Skin of body (tissue), 1 donor: ENCODE measurements at regions not wholly inside any gene's neighbourhood (a gene's known extent, or its start where the extent isn't known, plus 50 kb on each side); places are given as distances from the start of the nearest gene placed in this dataset.
A peak's percentile ranks its signal among the peaks of the same experiment; 100 is the strongest.

ENCODE experiments used
- DNase-seq: peaks from one replicate; lab custom pipeline; 2025; lab: John Stamatoyannopoulos, UW

- peak; percentile 23 for DNase-seq
Measured at GRCh38 chr19:31160336-31160926, 188.8 kb downstream of the TSHZ3 start.

DNA sequence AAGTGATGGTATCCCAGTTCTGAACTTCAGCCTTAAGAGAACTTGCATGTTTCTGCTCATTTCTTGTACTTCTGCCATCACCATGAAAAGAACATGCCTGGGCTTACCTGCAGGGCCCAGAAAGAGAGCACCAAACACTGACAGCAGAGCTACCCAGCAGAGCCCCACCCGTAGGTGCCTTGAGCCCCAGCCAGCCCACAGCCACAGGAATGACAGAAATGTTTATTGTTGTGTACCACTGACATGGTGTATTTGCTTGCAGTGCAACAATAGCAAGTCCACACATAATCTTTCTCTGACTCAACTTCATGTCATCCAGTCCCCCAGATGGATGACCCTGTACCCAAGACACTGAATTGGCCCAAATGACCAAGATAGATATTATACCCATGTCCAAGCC is 195.2 kb downstream of the TSHZ3 start:
- no peak for DNase-seq

DNA sequence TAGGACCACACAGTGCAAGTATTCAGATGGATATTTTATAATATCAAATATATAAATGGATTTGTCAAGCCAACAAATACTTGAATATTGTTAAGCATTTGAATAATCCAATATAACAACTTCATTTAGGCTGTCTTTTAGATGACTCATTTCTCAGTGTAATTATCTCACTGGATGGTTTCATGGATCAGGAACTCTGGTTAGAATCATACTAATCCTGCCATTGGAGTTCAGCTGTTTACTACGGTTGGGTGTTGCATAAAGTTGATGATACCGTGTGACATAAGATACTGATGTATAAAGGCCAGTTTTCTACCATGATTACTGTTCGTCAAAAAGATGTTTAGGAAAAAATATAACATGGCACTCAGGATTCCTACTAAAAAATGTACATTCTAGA is 196.3 kb downstream of the TSHZ3 start:
- no peak for DNase-seq

GRCh38 chr19:31149441-31149941 is 199.7 kb downstream of the TSHZ3 start:
- DNase-seq, result peak; percentile 37

DNA sequence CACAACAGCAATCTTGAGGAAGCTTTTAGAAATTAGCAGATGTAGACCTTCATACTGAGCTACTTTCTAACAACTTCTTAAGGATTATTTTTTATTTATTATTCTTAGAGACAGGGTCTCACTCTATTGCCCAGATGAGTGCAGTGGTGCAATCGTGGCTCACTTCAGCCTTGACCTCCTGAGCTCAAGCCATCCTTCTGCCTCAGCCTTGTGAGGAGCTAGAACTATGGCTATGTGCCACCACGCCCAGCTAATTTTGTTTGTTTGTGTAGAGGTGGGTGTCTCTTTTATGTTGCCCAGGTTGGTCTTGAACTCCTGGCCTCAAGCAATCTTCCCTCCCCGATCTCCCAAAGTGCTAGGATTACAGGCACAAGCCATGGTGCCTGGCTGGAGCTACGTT is 200.6 kb downstream of the TSHZ3 start:
- no peak for DNase-seq

GRCh38 chr19:31147234-31147633 is 202.0 kb downstream of the TSHZ3 start:
- DNase-seq, result no peak

GRCh38 chr19:31146546-31147183 is 202.6 kb downstream of the TSHZ3 start:
- no peak for DNase-seq

GRCh38 chr19:31146015-31146414 is 203.2 kb downstream of the TSHZ3 start:
- DNase-seq, result peak; percentile 84

- no peak for DNase-seq
Measured at GRCh38 chr19:31145007-31145406, 204.2 kb downstream of the TSHZ3 start.

- no peak for DNase-seq
Measured at GRCh38 chr19:31144075-31144870, 205.0 kb downstream of the TSHZ3 start.

- DNase-seq, result no peak
Measured at GRCh38 chr19:31141301-31141700, 207.9 kb downstream of the TSHZ3 start.

GRCh38 chr19:31140717-31141116 is 208.5 kb downstream of the TSHZ3 start:
- no peak for DNase-seq

GRCh38 chr19:31139871-31140505 is 209.2 kb downstream of the TSHZ3 start:
- DNase-seq, result peak; percentile 21

GRCh38 chr19:31138077-31138476 is 211.2 kb downstream of the TSHZ3 start:
- no peak for DNase-seq

DNA sequence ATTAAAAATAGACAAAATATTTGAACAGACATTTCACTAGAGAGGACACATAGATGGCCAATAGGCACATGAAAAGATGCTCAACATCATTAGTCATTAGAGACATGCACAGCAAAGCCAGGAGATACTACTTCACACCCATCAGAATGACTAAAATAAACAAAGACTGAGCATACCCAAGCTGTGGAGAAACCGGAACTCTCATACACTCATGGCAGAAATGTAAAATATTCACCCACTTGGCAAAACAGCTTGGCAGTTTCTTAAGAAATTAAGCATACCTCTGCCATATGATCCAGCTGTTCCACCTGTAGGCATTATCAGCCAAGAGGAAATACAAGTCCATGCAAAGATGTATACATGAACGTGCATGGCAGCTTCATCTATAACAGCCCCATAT is 213.4 kb downstream of the TSHZ3 start:
- DNase-seq, result no peak

DNA sequence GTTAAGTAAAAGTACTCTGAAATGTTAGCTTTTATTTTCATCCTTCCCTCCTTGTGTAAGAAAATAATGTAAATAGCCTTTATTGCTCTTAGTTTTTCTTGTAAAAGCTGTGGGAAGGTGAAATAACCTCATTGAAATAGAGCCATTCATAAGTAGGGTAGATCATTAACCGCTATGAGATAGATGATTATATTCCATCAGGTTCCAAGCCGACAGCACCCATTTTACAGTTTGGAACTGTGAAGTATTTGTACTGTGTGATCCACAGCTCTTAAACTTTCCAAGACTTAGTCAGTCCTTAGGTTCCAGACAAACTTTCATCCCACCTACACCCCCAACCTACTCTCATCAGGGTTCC is 216.5 kb downstream of the TSHZ3 start:
- no peak for DNase-seq

- DNase-seq, result no peak
Measured at GRCh38 chr19:31128291-31128690, 220.9 kb downstream of the TSHZ3 start.

GRCh38 chr19:31127134-31127967 is 221.9 kb downstream of the TSHZ3 start:
- DNase-seq, result no peak

- DNase-seq, result no peak
Measured at GRCh38 chr19:31126236-31126635, 223.0 kb downstream of the TSHZ3 start.

DNA sequence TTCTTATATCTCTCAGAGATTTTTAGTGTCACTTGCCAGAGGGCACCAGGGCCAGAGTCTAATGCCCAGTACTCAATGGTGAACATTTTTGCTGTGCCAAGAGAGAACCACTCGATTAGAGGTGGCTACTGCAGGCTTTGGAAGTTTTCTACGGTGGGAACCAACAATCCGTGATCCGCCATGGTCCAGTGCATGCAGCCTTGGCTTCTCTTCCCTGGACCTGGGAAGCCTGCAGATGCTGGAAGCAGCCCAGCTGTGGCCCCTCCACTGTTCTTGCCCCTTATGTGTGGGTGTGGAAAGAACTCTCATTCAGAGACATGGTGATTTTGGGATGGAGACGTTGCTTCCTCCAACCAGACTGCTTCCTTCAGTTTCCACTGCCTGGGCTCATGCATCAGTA is 224.2 kb downstream of the TSHZ3 start:
- no peak for DNase-seq

- no peak for DNase-seq
Measured at GRCh38 chr19:31121501-31121900, 227.7 kb downstream of the TSHZ3 start.
